ENCODE measurements at regions not wholly inside any gene's neighbourhood (a gene's known extent, or its start where the extent isn't known, plus 50 kb on each side); places are given as distances from the start of the nearest gene placed in this dataset.

DNA sequence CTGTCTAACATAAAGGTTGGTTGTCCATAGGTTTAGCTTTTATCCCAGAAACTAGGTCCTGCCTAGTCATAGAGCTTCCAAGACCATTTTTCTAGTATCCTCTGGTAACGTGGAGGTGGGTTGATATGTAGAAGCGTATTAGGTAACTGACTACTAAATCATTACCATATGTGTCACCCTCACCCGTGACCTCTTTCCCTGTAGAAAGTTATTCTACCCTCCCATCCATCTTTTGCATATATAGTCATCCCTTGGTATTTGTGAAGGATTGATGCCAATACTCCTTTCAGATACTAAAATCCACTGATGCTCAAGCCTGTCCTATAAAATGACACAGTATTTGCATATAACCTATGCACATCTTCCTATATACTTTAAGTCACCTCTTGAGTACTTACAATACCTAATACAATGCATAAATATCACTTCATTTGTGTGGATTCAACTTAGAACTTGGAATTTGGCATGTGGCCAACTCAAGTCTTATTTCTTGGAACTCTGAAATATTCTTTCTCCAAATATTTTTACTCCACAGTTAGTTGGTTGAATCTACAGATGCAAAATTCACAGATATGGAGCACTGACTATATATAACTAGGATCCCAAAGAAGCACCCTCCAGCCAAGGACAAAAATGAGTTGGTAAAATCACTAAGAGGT lies 497.0 kb upstream of the TENM4 start:
- no peak overlapping the region for H3K4me3 Mint-ChIP-seq
- no peaks in the 10 kb centered on the region for H3K36me3 Mint-ChIP-seq (ENCODE audit: low read depth)
- ATAC-seq (no peak), DNase-seq (no peak)
- H3K27me3 Mint-ChIP-seq, result no peaks in the 10 kb centered on the region
- ChIA-PET CTCF (no interaction called here), POLR2A (no interaction called here)
- H3K4me1 Mint-ChIP-seq (ENCODE audit: low read depth), result no peaks in the 10 kb centered on the region
- intact Hi-C loops (cut with micrococcal nuclease), result no loop called here
- H3K27ac Mint-ChIP-seq, result no peak overlapping the region
- H3K9me3 Mint-ChIP-seq, result peaks cover 1% of the 10 kb centered on the region
- TF ChIP-seq, protein P1, sequence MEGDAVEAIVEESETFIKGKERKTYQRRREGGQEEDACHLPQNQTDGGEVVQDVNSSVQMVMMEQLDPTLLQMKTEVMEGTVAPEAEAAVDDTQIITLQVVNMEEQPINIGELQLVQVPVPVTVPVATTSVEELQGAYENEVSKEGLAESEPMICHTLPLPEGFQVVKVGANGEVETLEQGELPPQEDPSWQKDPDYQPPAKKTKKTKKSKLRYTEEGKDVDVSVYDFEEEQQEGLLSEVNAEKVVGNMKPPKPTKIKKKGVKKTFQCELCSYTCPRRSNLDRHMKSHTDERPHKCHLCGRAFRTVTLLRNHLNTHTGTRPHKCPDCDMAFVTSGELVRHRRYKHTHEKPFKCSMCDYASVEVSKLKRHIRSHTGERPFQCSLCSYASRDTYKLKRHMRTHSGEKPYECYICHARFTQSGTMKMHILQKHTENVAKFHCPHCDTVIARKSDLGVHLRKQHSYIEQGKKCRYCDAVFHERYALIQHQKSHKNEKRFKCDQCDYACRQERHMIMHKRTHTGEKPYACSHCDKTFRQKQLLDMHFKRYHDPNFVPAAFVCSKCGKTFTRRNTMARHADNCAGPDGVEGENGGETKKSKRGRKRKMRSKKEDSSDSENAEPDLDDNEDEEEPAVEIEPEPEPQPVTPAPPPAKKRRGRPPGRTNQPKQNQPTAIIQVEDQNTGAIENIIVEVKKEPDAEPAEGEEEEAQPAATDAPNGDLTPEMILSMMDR (IDR thresholded peaks at IDR 0.05), result no peak

DNA sequence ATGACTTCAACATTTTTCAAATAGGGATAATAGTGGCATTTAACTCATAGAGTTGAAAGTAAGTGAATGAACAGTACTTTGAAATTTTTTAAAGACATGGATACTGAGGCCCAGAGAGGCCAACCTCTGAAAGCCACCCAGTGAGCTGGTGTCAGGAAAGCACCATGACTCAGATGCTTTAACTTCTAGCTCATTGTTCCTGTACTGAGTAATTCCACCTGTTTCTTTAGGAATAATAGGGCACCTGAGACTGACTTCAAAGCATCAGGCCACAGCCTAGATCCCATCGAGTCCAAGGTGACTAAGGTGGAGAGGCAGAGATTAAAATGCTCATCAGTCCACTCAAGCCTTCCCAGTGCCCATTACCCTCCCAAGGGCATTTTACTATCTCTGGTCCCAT lies 491.8 kb upstream of the TENM4 start:
- H3K4me1 Mint-ChIP-seq (ENCODE audit: low read depth), result no peaks in the 10 kb centered on the region
- POLR2A ChIA-PET, result no interaction called here
- intact Hi-C loops (cut with micrococcal nuclease), result no loop called here
- H3K36me3 Mint-ChIP-seq (ENCODE audit: low read depth), result no peaks in the 10 kb centered on the region
- no peaks in the 10 kb centered on the region for H3K27me3 Mint-ChIP-seq
- no peak overlapping the region for H3K27ac Mint-ChIP-seq
- ATAC-seq (no peak), DNase-seq (no peak)
- peaks cover 1% of the 10 kb centered on the region for H3K9me3 Mint-ChIP-seq
- TF ChIP-seq, protein P1 (IDR thresholded peaks at IDR 0.05), result no peak
- CTCF ChIA-PET, result no interaction called here
- H3K4me3 Mint-ChIP-seq, result no peak overlapping the region

DNA sequence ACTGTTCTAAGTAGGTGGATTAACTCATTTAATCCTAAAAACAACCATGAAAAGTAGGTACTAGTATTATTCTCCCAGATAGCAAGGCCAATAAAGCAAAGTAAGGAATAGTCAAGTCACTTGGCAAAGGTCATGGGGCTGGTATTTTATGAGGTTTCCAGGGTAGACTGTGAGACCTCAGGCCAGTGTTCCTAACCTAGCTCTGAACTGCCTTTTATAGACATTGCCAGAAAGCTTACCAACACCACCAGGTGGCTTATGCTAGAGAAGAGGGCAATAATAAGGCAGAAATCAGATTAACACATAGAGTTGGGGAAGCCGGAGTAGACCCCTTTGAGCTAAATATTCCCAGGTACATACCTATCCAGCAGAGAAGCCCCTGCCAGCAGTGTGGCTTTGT lies 490.9 kb upstream of the TENM4 start:
- ATAC-seq (no peak), DNase-seq (no peak)
- Mint-ChIP-seq H3K27ac (no peak overlapping the region), H3K9me3 (peaks cover 5% of the 10 kb centered on the region), H3K27me3 (no peaks in the 10 kb centered on the region), H3K4me3 (no peak overlapping the region), H3K36me3 (ENCODE audit: low read depth) (no peaks in the 10 kb centered on the region), H3K4me1 (ENCODE audit: low read depth) (no peaks in the 10 kb centered on the region)
- TF ChIP-seq, protein P1 (IDR thresholded peaks at IDR 0.05), result no peak
- POLR2A ChIA-PET, result no interaction called here
- CTCF ChIA-PET, result no interaction called here
- intact Hi-C loops (cut with micrococcal nuclease), result no loop called here

DNA sequence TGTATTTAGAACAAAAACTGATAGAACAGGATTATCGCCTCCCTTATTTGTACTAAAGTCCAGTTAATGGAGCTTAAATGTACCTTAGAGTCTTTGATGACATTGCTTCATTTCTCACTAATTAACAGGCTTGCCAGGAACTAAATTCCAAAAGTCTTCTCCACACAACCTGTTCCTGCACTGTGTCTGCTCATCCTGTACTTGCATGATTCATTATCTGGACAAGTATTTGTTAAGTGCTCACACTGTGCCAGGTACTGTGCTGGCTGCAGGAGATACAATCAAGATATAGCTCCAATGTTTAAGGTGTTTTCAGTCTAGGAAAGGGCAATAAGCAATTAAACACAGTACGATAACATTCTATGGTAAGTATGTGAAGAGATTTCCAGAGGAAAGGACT lies 485.9 kb upstream of the TENM4 start:
- POLR2A ChIA-PET, result no interaction called here
- DNase-seq, result no peak
- Mint-ChIP-seq H3K27ac (no peak overlapping the region), H3K27me3 (no peaks in the 10 kb centered on the region), H3K4me3 (no peak overlapping the region), H3K9me3 (peaks cover 6% of the 10 kb centered on the region), H3K36me3 (ENCODE audit: low read depth) (no peaks in the 10 kb centered on the region), H3K4me1 (ENCODE audit: low read depth) (no peaks in the 10 kb centered on the region)
- CTCF ChIA-PET, result no interaction called here
- ATAC-seq, result no peak
- intact Hi-C loops (cut with micrococcal nuclease), result no loop called here
- TF ChIP-seq, protein P1 (IDR thresholded peaks at IDR 0.05), result no peak

DNA sequence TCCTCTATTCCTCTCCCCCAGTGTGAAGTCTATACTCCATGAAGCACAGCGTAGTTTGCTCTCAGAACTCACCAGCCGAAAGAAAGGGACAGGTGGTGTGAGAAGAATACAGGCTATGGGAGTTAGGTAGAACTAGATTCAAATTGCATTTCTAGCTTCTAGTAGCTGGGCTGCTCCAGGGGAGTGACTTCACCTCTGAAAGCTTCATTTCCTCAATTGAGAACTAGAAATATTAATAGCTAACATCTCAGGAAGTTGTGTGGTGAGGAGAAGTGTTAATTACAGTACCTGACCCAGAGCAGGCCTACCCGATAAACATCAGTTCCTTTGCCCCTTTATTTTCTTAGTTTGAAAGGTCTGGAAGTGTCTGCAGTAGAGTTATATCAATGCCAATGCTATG lies 484.7 kb upstream of the TENM4 start:
- Mint-ChIP-seq H3K9me3 (peaks cover 6% of the 10 kb centered on the region), H3K4me3 (no peak overlapping the region), H3K36me3 (ENCODE audit: low read depth) (no peaks in the 10 kb centered on the region), H3K4me1 (ENCODE audit: low read depth) (no peaks in the 10 kb centered on the region), H3K27ac (no peak overlapping the region), H3K27me3 (no peaks in the 10 kb centered on the region)
- no peak for DNase-seq
- ChIA-PET POLR2A (no interaction called here), CTCF (no interaction called here)
- no peak for ATAC-seq
- TF ChIP-seq, protein P1 (IDR thresholded peaks at IDR 0.05), result no peak
- intact Hi-C loops (cut with micrococcal nuclease), result no loop called here
